ENCODE measurements at regions not wholly inside any gene's neighbourhood (a gene's known extent, or its start where the extent isn't known, plus 50 kb on each side); places are given as distances from the start of the nearest gene placed in this dataset.

GRCh38 chr15:69812861-69813261 lies 284.9 kb downstream of the TLE3 start:
- no peak overlapping the region for H3K27ac Mint-ChIP-seq
- no peaks in the 10 kb centered on the region for H3K36me3 Mint-ChIP-seq (ENCODE audit: low read depth)
- H3K4me1 Mint-ChIP-seq (ENCODE audit: low read depth), result peaks cover under 1% of the 10 kb centered on the region
- no peak for DNase-seq (ENCODE audit: low spot score)
- peaks cover 7% of the 10 kb centered on the region for H3K27me3 Mint-ChIP-seq (ENCODE audit: low read depth)
- H3K9me3 Mint-ChIP-seq, result no peaks in the 10 kb centered on the region
- no peak overlapping the region for H3K4me3 Mint-ChIP-seq

- H3K4me1 Mint-ChIP-seq (ENCODE audit: low read depth), result no peaks in the 10 kb centered on the region
- H3K4me3 Mint-ChIP-seq, result no peak overlapping the region
- H3K27ac Mint-ChIP-seq, result no peak overlapping the region
- no peaks in the 10 kb centered on the region for H3K9me3 Mint-ChIP-seq
- DNase-seq (ENCODE audit: low spot score), result no peak
- no peaks in the 10 kb centered on the region for H3K36me3 Mint-ChIP-seq (ENCODE audit: low read depth)
- peaks cover 10% of the 10 kb centered on the region for H3K27me3 Mint-ChIP-seq (ENCODE audit: low read depth)
These were observed 283.8 kb downstream of the TLE3 start for GRCh38 chr15:69813881-69814280.

- no peaks in the 10 kb centered on the region for H3K9me3 Mint-ChIP-seq
- peaks cover 11% of the 10 kb centered on the region for H3K27me3 Mint-ChIP-seq (ENCODE audit: low read depth)
- no peak for DNase-seq (ENCODE audit: low spot score)
- no peaks in the 10 kb centered on the region for H3K36me3 Mint-ChIP-seq (ENCODE audit: low read depth)
- no peak overlapping the region for H3K27ac Mint-ChIP-seq
- H3K4me1 Mint-ChIP-seq (ENCODE audit: low read depth), result no peaks in the 10 kb centered on the region
- no peak overlapping the region for H3K4me3 Mint-ChIP-seq
These were observed 282.8 kb downstream of the TLE3 start for GRCh38 chr15:69814932-69815331.

GRCh38 chr15:69815793-69816192 lies 281.9 kb downstream of the TLE3 start:
- H3K9me3 Mint-ChIP-seq, result no peaks in the 10 kb centered on the region
- DNase-seq (ENCODE audit: low spot score), result no peak
- H3K4me3 Mint-ChIP-seq, result no peak overlapping the region
- H3K27ac Mint-ChIP-seq, result no peak overlapping the region
- peaks cover 11% of the 10 kb centered on the region for H3K27me3 Mint-ChIP-seq (ENCODE audit: low read depth)
- H3K36me3 Mint-ChIP-seq (ENCODE audit: low read depth), result no peaks in the 10 kb centered on the region
- no peaks in the 10 kb centered on the region for H3K4me1 Mint-ChIP-seq (ENCODE audit: low read depth)

GRCh38 chr15:69816522-69816921 lies 281.2 kb downstream of the TLE3 start:
- Mint-ChIP-seq H3K9me3 (no peaks in the 10 kb centered on the region), H3K27ac (no peak overlapping the region), H3K36me3 (ENCODE audit: low read depth) (no peaks in the 10 kb centered on the region), H3K4me3 (no peak overlapping the region), H3K27me3 (ENCODE audit: low read depth) (peaks cover 11% of the 10 kb centered on the region), H3K4me1 (ENCODE audit: low read depth) (no peaks in the 10 kb centered on the region)
- no peak for DNase-seq (ENCODE audit: low spot score)

GRCh38 chr15:69818529-69818928 lies 279.2 kb downstream of the TLE3 start:
- Mint-ChIP-seq H3K27ac (no peak overlapping the region), H3K4me3 (no peak overlapping the region), H3K9me3 (no peaks in the 10 kb centered on the region), H3K36me3 (ENCODE audit: low read depth) (no peaks in the 10 kb centered on the region), H3K27me3 (ENCODE audit: low read depth) (peaks cover 13% of the 10 kb centered on the region), H3K4me1 (ENCODE audit: low read depth) (no peaks in the 10 kb centered on the region)
- DNase-seq (ENCODE audit: low spot score), result no peak

GRCh38 chr15:69819371-69819770 lies 278.3 kb downstream of the TLE3 start:
- Mint-ChIP-seq H3K4me1 (ENCODE audit: low read depth) (no peaks in the 10 kb centered on the region), H3K27me3 (ENCODE audit: low read depth) (peaks cover 14% of the 10 kb centered on the region), H3K4me3 (no peak overlapping the region), H3K36me3 (ENCODE audit: low read depth) (no peaks in the 10 kb centered on the region), H3K27ac (no peak overlapping the region), H3K9me3 (no peaks in the 10 kb centered on the region)
- DNase-seq (ENCODE audit: low spot score), result no peak

- H3K4me3 Mint-ChIP-seq, result no peak overlapping the region
- peaks cover 15% of the 10 kb centered on the region for H3K27me3 Mint-ChIP-seq (ENCODE audit: low read depth)
- DNase-seq (ENCODE audit: low spot score), result no peak
- H3K9me3 Mint-ChIP-seq, result no peaks in the 10 kb centered on the region
- H3K36me3 Mint-ChIP-seq (ENCODE audit: low read depth), result no peaks in the 10 kb centered on the region
- no peak overlapping the region for H3K27ac Mint-ChIP-seq
- no peaks in the 10 kb centered on the region for H3K4me1 Mint-ChIP-seq (ENCODE audit: low read depth)
These were observed 276.9 kb downstream of the TLE3 start for GRCh38 chr15:69820819-69821218.

- no peak overlapping the region for H3K4me3 Mint-ChIP-seq
- H3K27ac Mint-ChIP-seq, result no peak overlapping the region
- no peaks in the 10 kb centered on the region for H3K36me3 Mint-ChIP-seq (ENCODE audit: low read depth)
These were observed 274.4 kb downstream of the TLE3 start for GRCh38 chr15:69823223-69823907.

GRCh38 chr15:69824075-69824876 lies 273.4 kb downstream of the TLE3 start:
- H3K9me3 Mint-ChIP-seq, result no peaks in the 10 kb centered on the region
- no peaks in the 10 kb centered on the region for H3K36me3 Mint-ChIP-seq (ENCODE audit: low read depth)
- no peak overlapping the region for H3K27ac Mint-ChIP-seq
- H3K27me3 Mint-ChIP-seq (ENCODE audit: low read depth), result peaks cover 16% of the 10 kb centered on the region
- peaks cover 3% of the 10 kb centered on the region for H3K4me1 Mint-ChIP-seq (ENCODE audit: low read depth)
- H3K4me3 Mint-ChIP-seq, result no peak overlapping the region
- DNase-seq (ENCODE audit: low spot score), result no peak

More at GRCh38 chr15:69823223-69823907, 274.4 kb downstream of the TLE3 start:
- H3K4me1 Mint-ChIP-seq (ENCODE audit: low read depth), result peaks cover 3% of the 10 kb centered on the region
- DNase-seq (ENCODE audit: low spot score), result no peak
- no peaks in the 10 kb centered on the region for H3K9me3 Mint-ChIP-seq
- H3K27me3 Mint-ChIP-seq (ENCODE audit: low read depth), result peaks cover 21% of the 10 kb centered on the region

GRCh38 chr15:69824877-69825406 lies 272.8 kb downstream of the TLE3 start:
- H3K4me3 Mint-ChIP-seq, result no peak overlapping the region
- H3K27me3 Mint-ChIP-seq (ENCODE audit: low read depth), result peaks cover 16% of the 10 kb centered on the region
- DNase-seq (ENCODE audit: low spot score), result no peak
- peaks cover 3% of the 10 kb centered on the region for H3K4me1 Mint-ChIP-seq (ENCODE audit: low read depth)
- H3K27ac Mint-ChIP-seq, result no peak overlapping the region
- H3K9me3 Mint-ChIP-seq, result no peaks in the 10 kb centered on the region
- H3K36me3 Mint-ChIP-seq (ENCODE audit: low read depth), result no peaks in the 10 kb centered on the region

- Mint-ChIP-seq H3K4me1 (ENCODE audit: low read depth) (peaks cover 3% of the 10 kb centered on the region), H3K27ac (no peak overlapping the region), H3K27me3 (ENCODE audit: low read depth) (peaks cover 16% of the 10 kb centered on the region), H3K36me3 (ENCODE audit: low read depth) (no peaks in the 10 kb centered on the region), H3K4me3 (no peak overlapping the region), H3K9me3 (no peaks in the 10 kb centered on the region)
- no peak for DNase-seq (ENCODE audit: low spot score)
These were observed 271.5 kb downstream of the TLE3 start for GRCh38 chr15:69825941-69826818.

- Mint-ChIP-seq H3K4me3 (no peak overlapping the region), H3K4me1 (ENCODE audit: low read depth) (peaks cover 3% of the 10 kb centered on the region), H3K36me3 (ENCODE audit: low read depth) (no peaks in the 10 kb centered on the region), H3K27ac (no peak overlapping the region), H3K27me3 (ENCODE audit: low read depth) (peaks cover 19% of the 10 kb centered on the region), H3K9me3 (no peaks in the 10 kb centered on the region)
- DNase-seq (ENCODE audit: low spot score), result no peak
These were observed 270.9 kb downstream of the TLE3 start for GRCh38 chr15:69826819-69827175.

- Mint-ChIP-seq H3K4me1 (ENCODE audit: low read depth) (peaks cover 3% of the 10 kb centered on the region), H3K27me3 (ENCODE audit: low read depth) (peaks cover 19% of the 10 kb centered on the region), H3K9me3 (no peaks in the 10 kb centered on the region), H3K27ac (no peak overlapping the region), H3K4me3 (no peak overlapping the region), H3K36me3 (ENCODE audit: low read depth) (no peaks in the 10 kb centered on the region)
- no peak for DNase-seq (ENCODE audit: low spot score)
These were observed 270.0 kb downstream of the TLE3 start for GRCh38 chr15:69827751-69828150.
